Fibroblast of skin of left quadriceps (primary cell): ENCODE measurements at regions not wholly inside any gene's neighbourhood (a gene's known extent, or its start where the extent isn't known, plus 50 kb on each side); places are given as distances from the start of the nearest gene placed in this dataset.
"Not testable (repeated sequence)": the region's sequence is repeated elsewhere in the genome, so short reads cannot be mapped to it uniquely, and the experiment has no call there.

Experiments used
- DNase-seq, 2 experiments: peaks; one replicate each; pipeline ENCODE4 v3.0.0-alpha.2; 2013; ENCODE audit warnings: low read depth in 2 of 2

GRCh38 chr9:89839449-89839848 lies 234.6 kb downstream of the GADD45G start:
- no peak for DNase-seq

GRCh38 chr9:89839952-89840351 lies 235.1 kb downstream of the GADD45G start:
- no peak for DNase-seq

GRCh38 chr9:89841456-89841855 lies 236.6 kb downstream of the GADD45G start:
- DNase-seq = no peak

GRCh38 chr9:89842267-89842768 lies 237.5 kb downstream of the GADD45G start:
- DNase-seq = no peak

GRCh38 chr9:89843074-89843473 lies 238.3 kb downstream of the GADD45G start:
- no peak for DNase-seq

GRCh38 chr9:89843591-89843990 lies 238.8 kb downstream of the GADD45G start:
- no peak for DNase-seq

- DNase-seq = no peak
Observed at GRCh38 chr9:89844075-89844474, 239.3 kb downstream of the GADD45G start.

- DNase-seq = no peak
Observed at GRCh38 chr9:89844535-89844934, 239.7 kb downstream of the GADD45G start.

GRCh38 chr9:89845321-89845720 lies 240.5 kb downstream of the GADD45G start:
- DNase-seq = no peak

- DNase-seq = no peak
Observed at GRCh38 chr9:89845862-89846261, 241.1 kb downstream of the GADD45G start.

- no peak for DNase-seq
Observed at GRCh38 chr9:89848060-89849040, 243.5 kb downstream of the GADD45G start.

GRCh38 chr9:89849096-89849495 lies 244.3 kb downstream of the GADD45G start:
- DNase-seq = no peak

- DNase-seq = no peak
Observed at GRCh38 chr9:89850153-89850552, 245.3 kb downstream of the GADD45G start.

- DNase-seq = peak; percentile 18 to 22
Observed at GRCh38 chr9:89850631-89851325, 246.0 kb downstream of the GADD45G start.

GRCh38 chr9:89853161-89853560 lies 248.3 kb downstream of the GADD45G start:
- DNase-seq = no peak

- DNase-seq = no peak
Observed at GRCh38 chr9:89853931-89854330, 249.1 kb downstream of the GADD45G start.

- DNase-seq = no peak
Observed at GRCh38 chr9:89854715-89855475, 250.1 kb downstream of the GADD45G start.

GRCh38 chr9:89856296-89856695 lies 251.5 kb downstream of the GADD45G start:
- DNase-seq = not testable (repeated sequence)

GRCh38 chr9:89856950-89857349 lies 252.1 kb downstream of the GADD45G start:
- DNase-seq = not testable (repeated sequence)

- not testable (repeated sequence) for DNase-seq
Observed at GRCh38 chr9:89859842-89860241, 255.0 kb downstream of the GADD45G start.

GRCh38 chr9:89861371-89861770 lies 256.6 kb downstream of the GADD45G start:
- DNase-seq = not testable (repeated sequence)

GRCh38 chr9:89862316-89862715 lies 257.5 kb downstream of the GADD45G start:
- DNase-seq = no peak
